Upper lobe of right lung (tissue), 1 donor: ENCODE measurements at regions not wholly inside any gene's neighbourhood (a gene's known extent, or its start where the extent isn't known, plus 50 kb on each side); places are given as distances from the start of the nearest gene placed in this dataset.

Source experiments
- ATAC-seq: fragments of 200-7000 bp; cut with Tn5 transposase; one replicate; pipeline ENCODE4 v1.9.1; 2020; ENCODE audit warnings: mild to moderate bottlenecking, moderate library complexity
- DNase-seq: peaks from one replicate; pipeline ENCODE4 v3.0.0-alpha.2; 2020
- H3K27ac ChIP-seq: fragments of 200-600 bp; one replicate; pipeline ENCODE4 v1.8.0; 2022
- H3K27me3 ChIP-seq: fragments of 200-600 bp; one replicate; pipeline ENCODE4 v1.8.0; 2022; ENCODE audit warnings: mild to moderate bottlenecking
- H3K36me3 ChIP-seq: fragments of 200-600 bp; one replicate; pipeline ENCODE4 v1.8.0; 2022
- H3K4me1 ChIP-seq: fragments of 200-600 bp; one replicate; pipeline ENCODE4 v1.8.0; 2022
- H3K4me3 ChIP-seq: fragments of 200-600 bp; one replicate; pipeline ENCODE4 v1.8.0; 2022; ENCODE audit warnings: mild to moderate bottlenecking
- H3K9me3 ChIP-seq: fragments of 200-600 bp; one replicate; pipeline ENCODE4 v1.8.0; 2022
- intact Hi-C: fragments of 100-400 bp; cut with DNase I; formaldehyde crosslinking; loops from one replicate; pipeline ENCODE4 v1.11.0; 2022
- TF ChIP-seq, protein P1 (sequence below): fragments of 200-600 bp; IDR thresholded peaks from one replicate; pipeline ENCODE4 v1.8.0; 2022; ENCODE audit warnings: antibody characterized with exemption
- donor health status: DM: no; HTN: yes; CAD: no; lungs with severe emphysema.

DNA sequence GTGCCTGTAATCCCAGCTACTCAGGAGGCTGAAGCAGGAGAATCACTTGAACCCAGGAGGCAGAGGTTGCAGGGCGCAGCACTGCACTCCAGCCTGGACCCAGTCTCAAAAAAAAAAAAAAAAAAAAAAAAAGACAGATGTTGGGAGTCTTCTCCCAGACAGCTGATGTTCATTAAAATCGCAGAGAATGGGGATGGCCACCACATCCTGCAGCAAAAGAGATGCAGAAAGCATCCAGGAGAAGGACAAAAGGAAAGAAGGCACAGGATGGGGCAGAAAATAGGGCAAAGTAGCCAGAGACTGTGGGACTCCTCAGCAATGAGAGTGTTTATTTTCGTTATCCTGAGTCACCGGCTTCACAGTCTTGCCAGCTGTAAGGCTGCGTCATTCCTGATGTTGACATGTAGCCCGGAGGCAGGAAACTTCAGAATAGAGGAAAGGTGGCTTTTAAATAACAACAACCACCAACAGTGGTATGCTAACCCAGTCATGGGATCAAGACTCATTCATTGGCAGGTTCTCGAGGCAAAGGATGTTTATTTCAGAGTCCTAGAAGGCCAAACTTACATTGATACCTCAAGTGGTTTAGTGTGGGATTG, 149.5 kb upstream of the SVIL start:
- no peak for DNase-seq
- TF ChIP-seq, protein P1, sequence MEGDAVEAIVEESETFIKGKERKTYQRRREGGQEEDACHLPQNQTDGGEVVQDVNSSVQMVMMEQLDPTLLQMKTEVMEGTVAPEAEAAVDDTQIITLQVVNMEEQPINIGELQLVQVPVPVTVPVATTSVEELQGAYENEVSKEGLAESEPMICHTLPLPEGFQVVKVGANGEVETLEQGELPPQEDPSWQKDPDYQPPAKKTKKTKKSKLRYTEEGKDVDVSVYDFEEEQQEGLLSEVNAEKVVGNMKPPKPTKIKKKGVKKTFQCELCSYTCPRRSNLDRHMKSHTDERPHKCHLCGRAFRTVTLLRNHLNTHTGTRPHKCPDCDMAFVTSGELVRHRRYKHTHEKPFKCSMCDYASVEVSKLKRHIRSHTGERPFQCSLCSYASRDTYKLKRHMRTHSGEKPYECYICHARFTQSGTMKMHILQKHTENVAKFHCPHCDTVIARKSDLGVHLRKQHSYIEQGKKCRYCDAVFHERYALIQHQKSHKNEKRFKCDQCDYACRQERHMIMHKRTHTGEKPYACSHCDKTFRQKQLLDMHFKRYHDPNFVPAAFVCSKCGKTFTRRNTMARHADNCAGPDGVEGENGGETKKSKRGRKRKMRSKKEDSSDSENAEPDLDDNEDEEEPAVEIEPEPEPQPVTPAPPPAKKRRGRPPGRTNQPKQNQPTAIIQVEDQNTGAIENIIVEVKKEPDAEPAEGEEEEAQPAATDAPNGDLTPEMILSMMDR: no peak
- peak overlapping the region; percentile 17 for H3K27ac ChIP-seq
- no peaks in the 10 kb centered on the region for H3K27me3 ChIP-seq
- peaks cover 18% of the 10 kb centered on the region for H3K4me1 ChIP-seq
- H3K9me3 ChIP-seq: no peaks in the 10 kb centered on the region
- ATAC-seq: peak; percentile 93
- H3K36me3 ChIP-seq: no peaks in the 10 kb centered on the region
- intact Hi-C loops: no loop called here
- no peak overlapping the region for H3K4me3 ChIP-seq

DNA sequence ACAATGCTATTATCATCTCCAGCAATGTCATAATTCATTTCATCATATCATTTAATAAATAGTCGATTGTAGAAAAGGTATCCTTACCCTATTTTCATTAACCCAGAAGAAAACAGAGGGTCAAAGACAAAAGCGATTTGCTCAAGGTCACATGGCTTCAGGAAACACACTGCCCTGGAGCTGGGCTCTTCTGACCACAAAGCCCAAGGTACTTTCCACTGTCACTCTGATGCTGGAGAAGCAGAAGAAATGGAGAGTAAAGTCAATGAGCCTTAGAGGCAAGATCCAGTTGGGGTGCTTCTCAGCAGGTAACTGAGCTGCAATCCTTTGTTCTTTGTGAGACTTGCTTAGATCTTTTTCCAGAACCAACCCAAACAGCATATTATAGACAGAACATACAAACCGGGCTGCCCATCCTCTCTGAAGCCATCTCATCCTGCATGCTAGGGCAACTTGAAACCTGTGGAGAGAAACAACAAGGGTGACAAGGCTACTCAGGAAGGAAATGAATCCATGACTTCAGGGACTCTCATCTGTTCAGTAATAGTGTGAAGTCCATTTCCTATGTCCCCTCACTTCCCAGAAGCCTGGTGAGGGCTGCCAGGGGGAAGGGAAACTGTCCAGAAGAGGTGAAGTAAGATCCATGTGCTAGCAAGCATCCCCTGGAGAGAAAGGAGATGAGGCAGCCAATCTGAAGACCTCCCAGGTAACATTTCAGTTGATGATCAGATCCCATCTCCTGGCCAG, 148.6 kb upstream of the SVIL start:
- intact Hi-C loops: no loop called here
- TF ChIP-seq, protein P1: no peak
- DNase-seq (no peak), ATAC-seq (peak; percentile 24)
- H3K36me3 ChIP-seq: no peaks in the 10 kb centered on the region
- H3K4me3 ChIP-seq: no peak overlapping the region
- no peaks in the 10 kb centered on the region for H3K27me3 ChIP-seq
- peaks cover 18% of the 10 kb centered on the region for H3K4me1 ChIP-seq
- no peaks in the 10 kb centered on the region for H3K9me3 ChIP-seq
- H3K27ac ChIP-seq: no peak overlapping the region

DNA sequence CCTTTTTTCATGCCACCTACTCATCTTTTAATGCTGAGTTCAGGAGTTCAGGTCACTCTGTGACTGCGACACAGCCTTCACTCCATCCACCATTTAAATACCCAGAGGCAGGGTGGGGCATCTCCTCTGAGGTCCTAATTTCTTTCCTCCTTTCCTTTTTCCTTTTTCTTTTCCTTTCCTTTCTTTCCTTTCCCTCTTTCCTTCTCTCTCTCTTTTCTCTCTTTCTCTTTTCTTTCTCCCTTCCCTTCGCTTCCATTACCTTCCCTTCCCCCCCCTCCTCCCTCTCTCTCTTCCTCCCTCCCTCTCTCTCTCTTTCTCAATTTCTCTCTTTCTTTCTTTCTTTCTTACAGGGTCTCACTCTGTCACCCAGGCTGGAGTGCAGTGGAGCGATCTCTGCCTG, 145.9 kb upstream of the SVIL start:
- no peak overlapping the region for H3K27ac ChIP-seq
- no peak for ATAC-seq
- no peak overlapping the region for H3K4me3 ChIP-seq
- TF ChIP-seq, protein P1: no peak
- peaks cover 18% of the 10 kb centered on the region for H3K4me1 ChIP-seq
- no peaks in the 10 kb centered on the region for H3K27me3 ChIP-seq
- intact Hi-C loops: no loop called here
- H3K36me3 ChIP-seq: no peaks in the 10 kb centered on the region
- no peaks in the 10 kb centered on the region for H3K9me3 ChIP-seq
- DNase-seq: no peak

DNA sequence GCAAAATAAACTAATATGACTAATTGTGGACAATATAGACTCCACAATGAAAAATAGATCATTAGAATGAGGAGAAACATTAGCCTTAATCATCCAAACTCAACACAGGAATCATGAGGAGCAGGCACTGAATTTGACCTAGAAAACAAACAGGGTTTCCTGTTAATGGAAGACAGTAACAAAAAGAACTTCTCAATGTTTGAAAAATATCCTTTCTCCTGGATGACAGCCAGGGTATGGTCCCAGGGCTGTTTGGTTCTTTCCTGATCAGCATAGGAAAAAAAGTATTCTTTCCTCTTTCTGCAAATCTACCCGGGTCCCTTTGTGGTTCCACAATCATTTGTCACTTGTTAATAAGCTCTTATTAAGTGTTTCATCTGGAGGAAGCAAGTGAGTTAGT, 145.3 kb upstream of the SVIL start:
- Histone ChIP-seq H3K9me3 (no peaks in the 10 kb centered on the region), H3K27ac (no peak overlapping the region), H3K4me1 (peaks cover 18% of the 10 kb centered on the region), H3K27me3 (no peaks in the 10 kb centered on the region), H3K36me3 (no peaks in the 10 kb centered on the region), H3K4me3 (no peak overlapping the region)
- no peak for DNase-seq
- no peak for ATAC-seq
- TF ChIP-seq, protein P1: no peak
- intact Hi-C loops: no loop called here

DNA sequence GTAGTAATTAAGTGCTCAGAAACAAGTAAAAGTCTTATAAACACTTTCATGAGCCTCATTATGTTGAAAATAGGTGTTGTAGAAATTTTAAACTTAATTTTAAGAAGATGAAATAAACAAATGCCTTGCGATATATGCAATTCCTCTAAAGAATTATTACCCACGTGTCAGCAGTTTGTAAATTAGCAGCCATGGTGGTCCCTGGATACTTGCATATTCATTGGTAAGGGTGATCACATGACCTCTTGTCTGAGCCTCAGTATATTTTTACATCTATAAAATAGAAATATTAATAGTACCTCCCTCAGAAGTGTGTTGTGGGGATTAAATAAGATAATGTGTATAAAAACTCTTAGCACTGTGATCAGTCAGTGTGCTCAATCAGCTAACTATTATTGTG, 141.5 kb upstream of the SVIL start:
- Histone ChIP-seq H3K4me1 (no peaks in the 10 kb centered on the region), H3K4me3 (no peak overlapping the region), H3K27ac (no peak overlapping the region), H3K36me3 (no peaks in the 10 kb centered on the region), H3K27me3 (no peaks in the 10 kb centered on the region), H3K9me3 (no peaks in the 10 kb centered on the region)
- TF ChIP-seq, protein P1: no peak
- DNase-seq (no peak), ATAC-seq (no peak)
- intact Hi-C loops: no loop called here
